Cardiac muscle cell (in vitro differentiated cells and primary cell): ENCODE measurements at regions not wholly inside any gene's neighbourhood (a gene's known extent, or its start where the extent isn't known, plus 50 kb on each side); places are given as distances from the start of the nearest gene placed in this dataset.
"Not testable (repeated sequence)": the region's sequence is repeated elsewhere in the genome, so short reads cannot be mapped to it uniquely, and the experiment has no call there.

Experiments used
- DNase-seq, 2 donors: peaks; one replicate each; pipeline versions ENCODE4 v3.0.0 to v3.0.0-alpha.2; 2010 to 2017; ENCODE audit warnings: low read depth in 1 of 2, low spot score in 1 of 2
- H3K27ac ChIP-seq: fragments of 200-600 bp; sonication (generic); 2 replicates; pipeline ENCODE4 v1.5.1; 2016
- H3K27me3 ChIP-seq: fragments of 200-600 bp; sonication (generic); 2 replicates; pipeline ENCODE4 v1.6.0; 2016; ENCODE audit warnings: control low read depth
- H3K36me3 ChIP-seq: fragments of 200-600 bp; sonication (generic); 2 replicates; pipeline ENCODE4 v1.5.1; 2016; ENCODE audit warnings: control low read depth
- H3K4me1 ChIP-seq: fragments of 200-600 bp; sonication (generic); 2 replicates; pipeline ENCODE4 v1.8.1; 2017; ENCODE audit warnings: low read depth, mild to moderate bottlenecking, mixed run types
- H3K4me3 ChIP-seq: fragments of 200-600 bp; sonication (generic); 2 replicates; pipeline ENCODE4 v1.5.1; 2016; ENCODE audit warnings: mild to moderate bottlenecking
- H3K9me3 ChIP-seq: fragments of 200-600 bp; sonication (generic); 2 replicates; pipeline ENCODE4 v1.5.1; 2017; ENCODE audit warnings: low read depth, mild to moderate bottlenecking, control low read depth
- TF ChIP-seq, protein P1 (sequence below): IDR thresholded peaks from 2 replicates; pipeline ENCODE4 v1.5.1; 2012; ENCODE audit warnings: low read depth, mild to moderate bottlenecking, low read length

- no peaks in the 10 kb centered on the region for H3K27me3 ChIP-seq
- TF ChIP-seq, protein P1, sequence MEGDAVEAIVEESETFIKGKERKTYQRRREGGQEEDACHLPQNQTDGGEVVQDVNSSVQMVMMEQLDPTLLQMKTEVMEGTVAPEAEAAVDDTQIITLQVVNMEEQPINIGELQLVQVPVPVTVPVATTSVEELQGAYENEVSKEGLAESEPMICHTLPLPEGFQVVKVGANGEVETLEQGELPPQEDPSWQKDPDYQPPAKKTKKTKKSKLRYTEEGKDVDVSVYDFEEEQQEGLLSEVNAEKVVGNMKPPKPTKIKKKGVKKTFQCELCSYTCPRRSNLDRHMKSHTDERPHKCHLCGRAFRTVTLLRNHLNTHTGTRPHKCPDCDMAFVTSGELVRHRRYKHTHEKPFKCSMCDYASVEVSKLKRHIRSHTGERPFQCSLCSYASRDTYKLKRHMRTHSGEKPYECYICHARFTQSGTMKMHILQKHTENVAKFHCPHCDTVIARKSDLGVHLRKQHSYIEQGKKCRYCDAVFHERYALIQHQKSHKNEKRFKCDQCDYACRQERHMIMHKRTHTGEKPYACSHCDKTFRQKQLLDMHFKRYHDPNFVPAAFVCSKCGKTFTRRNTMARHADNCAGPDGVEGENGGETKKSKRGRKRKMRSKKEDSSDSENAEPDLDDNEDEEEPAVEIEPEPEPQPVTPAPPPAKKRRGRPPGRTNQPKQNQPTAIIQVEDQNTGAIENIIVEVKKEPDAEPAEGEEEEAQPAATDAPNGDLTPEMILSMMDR: no peak
- H3K9me3 ChIP-seq: no peaks in the 10 kb centered on the region
- no peaks in the 10 kb centered on the region for H3K36me3 ChIP-seq
- DNase-seq: no peak
- H3K27ac ChIP-seq: no peak overlapping the region
- no peak overlapping the region for H3K4me3 ChIP-seq
- no peaks in the 10 kb centered on the region for H3K4me1 ChIP-seq
Observed at GRCh38 chr11:69205743-69206612, 50.2 kb downstream of the SMIM38 start.

- H3K4me3 ChIP-seq, H3K36me3 ChIP-seq, H3K4me1 ChIP-seq, H3K9me3 ChIP-seq, H3K27ac ChIP-seq, DNase-seq, H3K27me3 ChIP-seq: not testable (repeated sequence)
Observed at GRCh38 chr11:69206613-69206965, 50.9 kb downstream of the SMIM38 start.

GRCh38 chr11:69207165-69207889, 51.6 kb downstream of the SMIM38 start:
- H3K9me3 ChIP-seq: no peaks in the 10 kb centered on the region
- no peaks in the 10 kb centered on the region for H3K36me3 ChIP-seq
- no peak for DNase-seq
- H3K4me3 ChIP-seq: no peak overlapping the region
- no peaks in the 10 kb centered on the region for H3K4me1 ChIP-seq
- TF ChIP-seq, protein P1: no peak
- no peaks in the 10 kb centered on the region for H3K27me3 ChIP-seq
- no peak overlapping the region for H3K27ac ChIP-seq

DNA sequence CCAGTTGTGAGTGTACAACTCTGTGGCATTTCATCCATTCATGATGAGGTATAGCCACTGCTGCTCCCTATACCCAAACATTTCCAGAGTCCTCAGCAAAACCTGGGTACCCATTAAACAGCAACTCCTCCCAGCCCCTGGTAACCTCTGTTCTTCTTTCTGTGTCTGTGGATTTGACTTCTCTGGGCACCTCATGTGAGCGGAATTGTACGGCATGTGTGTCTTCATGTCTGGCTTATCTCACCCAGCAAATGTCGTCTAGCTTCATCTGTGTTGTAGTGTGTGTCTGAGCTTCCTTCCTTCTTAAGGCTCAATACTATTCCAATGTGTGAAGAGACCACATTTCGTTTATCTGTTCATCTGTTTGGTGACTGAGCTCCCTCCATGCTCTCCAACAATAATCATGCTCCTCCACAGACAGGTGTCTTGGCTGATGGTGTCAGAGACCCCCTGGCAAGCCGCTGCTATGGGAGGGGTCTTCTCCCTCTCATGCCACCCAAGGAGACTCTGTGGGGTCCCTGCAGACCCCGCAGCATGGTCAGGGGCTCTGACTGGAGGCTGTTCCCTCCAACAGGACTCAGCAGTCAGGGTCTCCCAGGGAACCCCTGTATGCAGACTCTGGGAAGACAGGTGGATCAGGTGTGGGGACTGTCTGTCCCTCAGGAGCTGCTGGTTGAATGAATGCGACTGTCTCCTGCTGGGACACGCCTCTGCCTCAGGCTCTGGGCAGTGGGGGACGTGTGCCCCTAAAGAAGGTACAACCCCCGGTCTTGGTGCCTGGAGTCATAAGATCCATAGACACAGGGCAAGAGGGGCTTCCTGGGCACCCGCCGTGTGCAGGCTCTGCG, 52.7 kb downstream of the SMIM38 start:
- Histone ChIP-seq H3K36me3 (no peaks in the 10 kb centered on the region), H3K4me1 (no peaks in the 10 kb centered on the region), H3K4me3 (no peak overlapping the region), H3K9me3 (no peaks in the 10 kb centered on the region), H3K27ac (no peak overlapping the region), H3K27me3 (no peaks in the 10 kb centered on the region)
- TF ChIP-seq, protein P1: no peak
- DNase-seq: no peak

DNA sequence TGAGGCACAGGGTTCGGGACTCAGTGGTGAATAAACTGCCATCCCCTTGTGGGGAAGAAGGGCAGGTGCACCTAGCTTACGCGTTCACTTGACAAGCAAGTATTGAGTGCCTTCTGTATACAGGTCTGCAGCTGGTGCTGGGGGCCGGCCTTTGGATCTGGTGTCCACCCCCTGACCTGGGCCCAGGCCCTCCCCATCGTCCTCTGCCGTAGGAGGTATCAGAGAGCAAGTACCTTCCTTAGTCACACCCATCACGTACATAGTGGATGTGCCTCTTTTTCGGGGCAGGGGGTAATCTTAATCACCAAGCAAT, 53.3 kb downstream of the SMIM38 start:
- Histone ChIP-seq H3K9me3 (no peaks in the 10 kb centered on the region), H3K27me3 (no peaks in the 10 kb centered on the region), H3K27ac (no peak overlapping the region), H3K4me1 (no peaks in the 10 kb centered on the region), H3K4me3 (no peak overlapping the region), H3K36me3 (no peaks in the 10 kb centered on the region)
- DNase-seq: no peak
- TF ChIP-seq, protein P1: no peak
